ENCODE measurements at regions not wholly inside any gene's neighbourhood (a gene's known extent, or its start where the extent isn't known, plus 50 kb on each side); places are given as distances from the start of the nearest gene placed in this dataset.

GRCh38 chr12:126858560-126858959 lies 1408.4 kb upstream of the TMEM132C start:
- in situ Hi-C loops (cut with MboI; ENCODE audit: low pct_unique_long_range_greater_than_20kb, low sequenced_read_pairs, unreplicated experiment): no loop called here
- no peak for TF ChIP-seq CTCF (IDR thresholded peaks at IDR 0.05; ENCODE audit: extremely low read depth, insufficient read depth, missing control alignments)
- DNase-seq (ENCODE audit: low spot score): no peak

- no peak for DNase-seq (ENCODE audit: low spot score)
- in situ Hi-C loops (cut with MboI; ENCODE audit: low pct_unique_long_range_greater_than_20kb, low sequenced_read_pairs, unreplicated experiment): no loop called here
- TF ChIP-seq CTCF (IDR thresholded peaks at IDR 0.05; ENCODE audit: extremely low read depth, insufficient read depth, missing control alignments): no peak
Observed at GRCh38 chr12:126860210-126860609, 1406.8 kb upstream of the TMEM132C start.

- no peak for DNase-seq (ENCODE audit: low spot score)
- in situ Hi-C loops (cut with MboI; ENCODE audit: low pct_unique_long_range_greater_than_20kb, low sequenced_read_pairs, unreplicated experiment): no loop called here
- TF ChIP-seq CTCF (IDR thresholded peaks at IDR 0.05; ENCODE audit: extremely low read depth, insufficient read depth, missing control alignments): no peak
Observed at GRCh38 chr12:126862500-126862899, 1404.5 kb upstream of the TMEM132C start.

GRCh38 chr12:126869644-126870043 lies 1397.3 kb upstream of the TMEM132C start:
- in situ Hi-C loops (cut with MboI; ENCODE audit: low pct_unique_long_range_greater_than_20kb, low sequenced_read_pairs, unreplicated experiment): no loop called here

GRCh38 chr12:126873701-126874100 lies 1393.3 kb upstream of the TMEM132C start:
- in situ Hi-C loops (cut with MboI; ENCODE audit: low pct_unique_long_range_greater_than_20kb, low sequenced_read_pairs, unreplicated experiment): no loop called here
- DNase-seq (ENCODE audit: low spot score): no peak

More at GRCh38 chr12:126869644-126870043, 1397.3 kb upstream of the TMEM132C start:
- no peak for DNase-seq (ENCODE audit: low spot score)
- no peak for TF ChIP-seq CTCF (IDR thresholded peaks at IDR 0.05; ENCODE audit: extremely low read depth, insufficient read depth, missing control alignments)

GRCh38 chr12:126874427-126875026 lies 1392.4 kb upstream of the TMEM132C start:
- DNase-seq (ENCODE audit: low spot score): peak; percentile 67
- in situ Hi-C loops (cut with MboI; ENCODE audit: low pct_unique_long_range_greater_than_20kb, low sequenced_read_pairs, unreplicated experiment): no loop called here
- TF ChIP-seq CTCF (IDR thresholded peaks at IDR 0.05; ENCODE audit: extremely low read depth, insufficient read depth, missing control alignments): peak; percentile 98

More at GRCh38 chr12:126873701-126874100, 1393.3 kb upstream of the TMEM132C start:
- TF ChIP-seq CTCF (IDR thresholded peaks at IDR 0.05; ENCODE audit: extremely low read depth, insufficient read depth, missing control alignments): no peak

Measured in GM13977 (cell line).